ENCODE measurements at regions not wholly inside any gene's neighbourhood (a gene's known extent, or its start where the extent isn't known, plus 50 kb on each side); places are given as distances from the start of the nearest gene placed in this dataset.

GRCh38 chr16:86296256-86296655 lies 214.1 kb upstream of the FOXF1 start:
- TF ChIP-seq ZFP36 (IDR thresholded peaks at IDR 0.05; ENCODE audit: borderline replicate concordance, partially characterized antibody), result no peak
- no peak for TF ChIP-seq POLR2A (IDR thresholded peaks at IDR 0.05; ENCODE audit: low read length)
- TF ChIP-seq PHF8 (IDR thresholded peaks at IDR 0.05; ENCODE audit: borderline replicate concordance, low read depth), result no peak
- TF ChIP-seq RAD21 (conservative IDR thresholded peaks at IDR 0.05 in 1 of 2, IDR thresholded peaks at IDR 0.05 in 1 of 2), result no peak
- TF ChIP-seq, protein P1, sequence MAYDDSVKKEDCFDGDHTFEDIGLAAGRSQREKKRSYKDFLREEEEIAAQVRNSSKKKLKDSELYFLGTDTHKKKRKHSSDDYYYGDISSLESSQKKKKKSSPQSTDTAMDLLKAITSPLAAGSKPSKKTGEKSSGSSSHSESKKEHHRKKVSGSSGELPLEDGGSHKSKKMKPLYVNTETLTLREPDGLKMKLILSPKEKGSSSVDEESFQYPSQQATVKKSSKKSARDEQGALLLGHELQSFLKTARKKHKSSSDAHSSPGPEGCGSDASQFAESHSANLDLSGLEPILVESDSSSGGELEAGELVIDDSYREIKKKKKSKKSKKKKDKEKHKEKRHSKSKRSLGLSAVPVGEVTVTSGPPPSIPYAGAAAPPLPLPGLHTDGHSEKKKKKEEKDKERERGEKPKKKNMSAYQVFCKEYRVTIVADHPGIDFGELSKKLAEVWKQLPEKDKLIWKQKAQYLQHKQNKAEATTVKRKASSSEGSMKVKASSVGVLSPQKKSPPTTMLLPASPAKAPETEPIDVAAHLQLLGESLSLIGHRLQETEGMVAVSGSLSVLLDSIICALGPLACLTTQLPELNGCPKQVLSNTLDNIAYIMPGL (CRISPR knock-in tag; IDR thresholded peaks at IDR 0.05; ENCODE audit: borderline replicate concordance), result no peak
- TF ChIP-seq, protein P2, sequence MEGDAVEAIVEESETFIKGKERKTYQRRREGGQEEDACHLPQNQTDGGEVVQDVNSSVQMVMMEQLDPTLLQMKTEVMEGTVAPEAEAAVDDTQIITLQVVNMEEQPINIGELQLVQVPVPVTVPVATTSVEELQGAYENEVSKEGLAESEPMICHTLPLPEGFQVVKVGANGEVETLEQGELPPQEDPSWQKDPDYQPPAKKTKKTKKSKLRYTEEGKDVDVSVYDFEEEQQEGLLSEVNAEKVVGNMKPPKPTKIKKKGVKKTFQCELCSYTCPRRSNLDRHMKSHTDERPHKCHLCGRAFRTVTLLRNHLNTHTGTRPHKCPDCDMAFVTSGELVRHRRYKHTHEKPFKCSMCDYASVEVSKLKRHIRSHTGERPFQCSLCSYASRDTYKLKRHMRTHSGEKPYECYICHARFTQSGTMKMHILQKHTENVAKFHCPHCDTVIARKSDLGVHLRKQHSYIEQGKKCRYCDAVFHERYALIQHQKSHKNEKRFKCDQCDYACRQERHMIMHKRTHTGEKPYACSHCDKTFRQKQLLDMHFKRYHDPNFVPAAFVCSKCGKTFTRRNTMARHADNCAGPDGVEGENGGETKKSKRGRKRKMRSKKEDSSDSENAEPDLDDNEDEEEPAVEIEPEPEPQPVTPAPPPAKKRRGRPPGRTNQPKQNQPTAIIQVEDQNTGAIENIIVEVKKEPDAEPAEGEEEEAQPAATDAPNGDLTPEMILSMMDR (IDR thresholded peaks at IDR 0.05), result no peak
- TF ChIP-seq HDAC2 (IDR thresholded peaks at IDR 0.05), result no peak
- no peak for TF ChIP-seq EP300 (IDR thresholded peaks at IDR 0.05)
- no peak for TF ChIP-seq KDM1A (IDR thresholded peaks at IDR 0.05; ENCODE audit: low read depth)
- no peak for TF ChIP-seq RNF2 (IDR thresholded peaks at IDR 0.05; ENCODE audit: borderline replicate concordance, low read depth)
- TF ChIP-seq, protein P3, sequence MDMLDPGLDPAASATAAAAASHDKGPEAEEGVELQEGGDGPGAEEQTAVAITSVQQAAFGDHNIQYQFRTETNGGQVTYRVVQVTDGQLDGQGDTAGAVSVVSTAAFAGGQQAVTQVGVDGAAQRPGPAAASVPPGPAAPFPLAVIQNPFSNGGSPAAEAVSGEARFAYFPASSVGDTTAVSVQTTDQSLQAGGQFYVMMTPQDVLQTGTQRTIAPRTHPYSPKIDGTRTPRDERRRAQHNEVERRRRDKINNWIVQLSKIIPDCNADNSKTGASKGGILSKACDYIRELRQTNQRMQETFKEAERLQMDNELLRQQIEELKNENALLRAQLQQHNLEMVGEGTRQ (IDR thresholded peaks at IDR 0.05), result no peak
- TF ChIP-seq ELK1 (IDR thresholded peaks at IDR 0.05; ENCODE audit: low read depth, low read length), result no peak
- TF ChIP-seq MAFK (IDR thresholded peaks at IDR 0.05; ENCODE audit: partially characterized antibody), result no peak

Data from A549 (cell line).